Coronary artery (tissue), 2 donors: ENCODE measurements at regions not wholly inside any gene's neighbourhood (a gene's known extent, or its start where the extent isn't known, plus 50 kb on each side); places are given as distances from the start of the nearest gene placed in this dataset.

Source experiments
- DNase-seq: peaks from one replicate; pipeline ENCODE4 v3.0.0-alpha.2; 2017; ENCODE audit warnings: low spot score
- H3K27ac ChIP-seq, 2 donors: fragments of 200-600 bp; sonication (generic); one replicate each; pipeline ENCODE4 v1.5.1; 2016 to 2019
- H3K4me3 ChIP-seq: fragments of 200-600 bp; sonication (generic); 2 replicates; pipeline ENCODE4 v1.5.1; 2016; ENCODE audit warnings: mild to moderate bottlenecking, moderate library complexity
- TF ChIP-seq, protein P1 (sequence below): fragments of 200-600 bp; sonication (generic); IDR thresholded peaks from one replicate; pipeline ENCODE4 v1.5.1; 2019; ENCODE audit warnings: antibody characterized with exemption

DNA sequence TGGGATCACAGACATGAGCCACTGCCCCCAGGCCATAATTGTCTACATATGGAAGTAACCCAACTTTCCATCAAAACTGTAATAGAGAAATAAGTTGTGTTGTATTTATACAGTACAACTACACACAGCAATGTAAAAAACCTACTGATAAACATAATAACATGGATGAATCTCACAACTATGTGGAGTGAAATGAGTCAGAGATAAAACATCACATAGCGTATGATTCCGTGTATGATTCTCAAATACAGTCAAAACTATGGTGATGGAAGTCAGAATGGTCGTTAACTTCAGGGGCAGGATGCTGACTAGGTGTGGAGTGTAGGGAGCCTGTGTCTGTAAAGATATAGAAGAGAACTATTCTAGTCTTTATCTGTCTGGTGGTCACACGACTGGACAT, 332.7 kb upstream of the SLCO3A1 start:
- DNase-seq: no peak
- TF ChIP-seq, protein P1, sequence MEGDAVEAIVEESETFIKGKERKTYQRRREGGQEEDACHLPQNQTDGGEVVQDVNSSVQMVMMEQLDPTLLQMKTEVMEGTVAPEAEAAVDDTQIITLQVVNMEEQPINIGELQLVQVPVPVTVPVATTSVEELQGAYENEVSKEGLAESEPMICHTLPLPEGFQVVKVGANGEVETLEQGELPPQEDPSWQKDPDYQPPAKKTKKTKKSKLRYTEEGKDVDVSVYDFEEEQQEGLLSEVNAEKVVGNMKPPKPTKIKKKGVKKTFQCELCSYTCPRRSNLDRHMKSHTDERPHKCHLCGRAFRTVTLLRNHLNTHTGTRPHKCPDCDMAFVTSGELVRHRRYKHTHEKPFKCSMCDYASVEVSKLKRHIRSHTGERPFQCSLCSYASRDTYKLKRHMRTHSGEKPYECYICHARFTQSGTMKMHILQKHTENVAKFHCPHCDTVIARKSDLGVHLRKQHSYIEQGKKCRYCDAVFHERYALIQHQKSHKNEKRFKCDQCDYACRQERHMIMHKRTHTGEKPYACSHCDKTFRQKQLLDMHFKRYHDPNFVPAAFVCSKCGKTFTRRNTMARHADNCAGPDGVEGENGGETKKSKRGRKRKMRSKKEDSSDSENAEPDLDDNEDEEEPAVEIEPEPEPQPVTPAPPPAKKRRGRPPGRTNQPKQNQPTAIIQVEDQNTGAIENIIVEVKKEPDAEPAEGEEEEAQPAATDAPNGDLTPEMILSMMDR: no peak
- H3K4me3 ChIP-seq: no peak overlapping the region
- no peak overlapping the region for H3K27ac ChIP-seq

DNA sequence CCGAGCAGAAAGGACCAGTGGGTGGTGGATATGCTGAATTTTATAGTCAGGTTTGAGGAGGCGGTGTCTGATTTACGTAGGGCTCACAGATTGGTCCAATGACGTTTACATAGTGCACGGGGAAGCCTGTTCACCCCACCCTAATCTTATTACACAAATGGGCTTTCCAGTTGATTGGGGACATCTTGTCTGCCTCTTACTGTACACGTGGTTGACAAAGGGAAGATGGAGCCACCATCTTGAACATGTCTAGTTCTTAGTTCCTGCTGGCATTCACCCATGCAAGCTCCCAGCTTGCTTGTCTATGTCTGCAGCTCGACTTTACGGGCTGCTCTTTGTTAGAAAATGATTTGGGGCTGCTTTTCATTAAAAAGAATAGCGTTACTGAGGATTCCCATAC, 332.0 kb upstream of the SLCO3A1 start:
- TF ChIP-seq, protein P1: no peak
- DNase-seq: no peak
- no peak overlapping the region for H3K27ac ChIP-seq
- H3K4me3 ChIP-seq: no peak overlapping the region

DNA sequence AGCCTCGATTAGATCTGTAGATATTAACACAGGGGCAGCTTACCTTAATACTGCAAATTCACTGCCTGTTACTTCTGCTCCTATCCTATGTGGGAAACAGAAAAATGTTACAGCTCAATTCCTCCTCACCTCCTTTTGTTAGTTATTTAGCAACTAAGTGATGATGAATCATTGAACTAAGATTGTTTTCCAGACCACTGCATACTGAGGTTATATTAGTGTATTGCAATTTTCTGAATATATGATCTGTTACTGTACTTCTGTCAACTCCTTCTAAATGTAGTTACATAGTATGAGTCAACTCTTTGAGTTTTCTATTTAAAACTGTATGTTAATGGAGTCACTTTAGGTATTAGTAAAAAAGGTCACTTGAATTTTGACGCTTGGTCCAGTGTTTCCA, 331.5 kb upstream of the SLCO3A1 start:
- TF ChIP-seq, protein P1: no peak
- no peak overlapping the region for H3K4me3 ChIP-seq
- DNase-seq: no peak
- H3K27ac ChIP-seq: no peak overlapping the region

DNA sequence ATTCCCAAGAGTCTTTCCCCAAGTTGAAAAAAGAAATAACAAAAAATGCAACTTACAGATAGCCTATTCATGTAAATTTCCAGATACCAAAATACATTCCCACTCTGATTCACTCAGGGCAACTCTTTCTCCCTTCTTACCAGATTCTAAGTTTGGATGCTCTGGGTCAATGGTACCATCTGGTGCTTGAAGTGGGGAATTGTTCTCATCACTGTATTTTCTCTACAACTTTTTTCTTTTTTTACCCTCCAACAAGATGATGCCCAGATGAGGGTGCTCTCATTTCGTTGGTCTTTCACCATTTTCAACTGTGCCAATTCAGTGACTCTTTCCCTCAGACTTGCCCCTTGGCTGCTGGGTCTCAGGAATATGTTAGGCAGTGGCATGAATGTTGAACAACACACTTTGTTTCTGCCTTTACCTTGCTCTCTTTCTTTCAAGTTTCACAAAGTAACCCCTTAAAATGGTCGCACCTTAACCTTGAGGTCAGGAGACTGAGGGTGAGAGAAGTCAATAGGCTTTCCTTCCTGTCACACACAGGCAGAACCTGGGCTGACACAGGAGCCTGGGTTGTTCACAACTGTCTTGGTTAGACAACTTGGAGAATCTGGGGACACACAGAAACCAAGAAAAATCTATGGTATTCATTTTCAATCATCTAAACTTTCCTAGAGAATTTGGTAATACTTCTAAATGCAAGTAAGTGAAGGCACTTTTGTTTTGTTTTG, 330.7 kb upstream of the SLCO3A1 start:
- Histone ChIP-seq H3K4me3 (no peak overlapping the region), H3K27ac (no peak overlapping the region)
- no peak for DNase-seq
- TF ChIP-seq, protein P1: no peak

DNA sequence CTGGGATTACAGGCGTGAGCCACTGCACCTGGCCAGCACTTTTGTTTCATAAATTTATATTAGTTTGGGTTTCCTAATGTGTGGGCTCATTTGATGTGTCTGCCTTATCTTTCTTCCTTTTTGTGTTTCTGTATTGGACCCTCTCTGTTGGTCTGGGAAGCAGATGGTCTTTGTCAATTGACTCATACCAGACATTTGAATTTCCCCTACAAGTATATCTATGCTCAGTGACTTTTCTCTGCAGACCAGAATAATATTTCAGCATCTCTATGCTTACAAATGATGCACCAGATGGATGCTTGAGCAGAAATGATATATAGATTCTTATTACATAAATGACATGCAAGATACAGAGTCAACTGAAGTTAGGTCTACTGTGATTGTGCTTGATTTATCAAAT, 329.9 kb upstream of the SLCO3A1 start:
- TF ChIP-seq, protein P1: no peak
- Histone ChIP-seq H3K4me3 (no peak overlapping the region), H3K27ac (no peak overlapping the region)
- DNase-seq: no peak

DNA sequence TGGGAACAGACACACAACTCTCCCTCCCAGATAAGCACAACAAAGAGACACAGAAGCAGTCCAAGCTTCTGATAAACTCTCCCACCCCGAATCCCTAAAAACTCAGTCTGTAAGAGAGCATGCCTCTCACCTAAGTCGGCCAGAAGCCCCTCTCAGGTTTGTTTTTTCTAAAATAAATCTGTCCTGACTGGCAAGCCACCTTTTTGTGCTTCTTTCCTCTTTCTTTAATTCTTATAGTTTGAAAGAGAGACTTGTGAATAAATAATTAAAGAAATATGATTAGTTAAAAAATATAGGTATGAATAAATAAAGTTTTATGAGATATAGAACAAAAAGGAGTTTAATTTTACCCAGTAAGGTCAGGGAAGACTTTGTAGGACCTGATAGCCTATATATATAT, 329.0 kb upstream of the SLCO3A1 start:
- TF ChIP-seq, protein P1: no peak
- no peak for DNase-seq
- Histone ChIP-seq H3K27ac (no peak overlapping the region), H3K4me3 (no peak overlapping the region)

DNA sequence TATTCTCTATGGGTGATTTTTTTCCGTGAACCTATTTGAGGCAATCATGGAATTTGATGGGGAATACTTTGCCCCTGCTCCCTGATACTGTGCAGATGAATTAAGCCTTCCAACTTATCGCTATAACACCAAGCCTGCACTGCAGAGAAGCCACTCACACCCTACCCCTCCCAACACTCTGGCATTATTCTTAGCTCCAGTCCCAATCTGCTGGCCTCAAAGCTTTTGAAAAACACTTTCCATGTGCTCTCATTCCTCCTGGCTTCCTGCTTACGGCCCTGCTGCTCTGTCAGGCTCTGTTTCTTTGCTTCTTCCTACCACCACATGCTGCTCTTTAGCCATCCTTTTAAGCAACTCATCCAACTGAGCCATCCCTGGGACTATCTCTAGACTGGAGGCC, 327.8 kb upstream of the SLCO3A1 start:
- no peak for DNase-seq

More for the DNA sequence above, 327.8 kb upstream of the SLCO3A1 start:
- Histone ChIP-seq H3K4me3 (no peak overlapping the region), H3K27ac (no peak overlapping the region)
- TF ChIP-seq, protein P1: no peak
